Effector CD4-positive, alpha-beta T cell (primary cell): ENCODE measurements at regions not wholly inside any gene's neighbourhood (a gene's known extent, or its start where the extent isn't known, plus 50 kb on each side); places are given as distances from the start of the nearest gene placed in this dataset.

Experiments used
- DNase-seq: peaks from one replicate; pipeline ENCODE4 v3.0.0-alpha.2; 2020

DNA sequence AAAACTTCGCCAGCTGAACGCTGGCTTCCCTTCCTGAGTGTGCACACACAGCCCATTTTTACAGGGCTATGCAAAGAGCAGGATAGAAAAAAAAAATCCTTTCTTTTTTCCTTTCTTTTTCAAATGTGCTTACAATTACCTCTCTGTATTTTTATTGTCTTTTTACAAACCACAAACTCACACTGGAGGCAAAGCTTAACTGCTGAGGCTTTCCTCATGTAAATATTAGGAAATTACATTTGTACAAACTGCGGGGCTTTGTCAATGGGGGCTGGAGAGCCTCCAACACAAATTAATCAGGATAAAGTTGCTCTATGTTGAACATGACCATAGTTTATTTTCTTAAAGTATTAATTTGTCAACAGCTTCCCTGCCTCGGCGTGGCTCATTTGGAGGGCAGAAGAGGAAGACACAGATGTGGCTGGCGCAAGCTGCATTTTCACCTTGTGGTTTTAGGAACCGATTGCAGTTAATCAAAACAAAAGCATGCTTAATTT lies 411.7 kb upstream of the MKI67 start:
- DNase-seq: no peak

DNA sequence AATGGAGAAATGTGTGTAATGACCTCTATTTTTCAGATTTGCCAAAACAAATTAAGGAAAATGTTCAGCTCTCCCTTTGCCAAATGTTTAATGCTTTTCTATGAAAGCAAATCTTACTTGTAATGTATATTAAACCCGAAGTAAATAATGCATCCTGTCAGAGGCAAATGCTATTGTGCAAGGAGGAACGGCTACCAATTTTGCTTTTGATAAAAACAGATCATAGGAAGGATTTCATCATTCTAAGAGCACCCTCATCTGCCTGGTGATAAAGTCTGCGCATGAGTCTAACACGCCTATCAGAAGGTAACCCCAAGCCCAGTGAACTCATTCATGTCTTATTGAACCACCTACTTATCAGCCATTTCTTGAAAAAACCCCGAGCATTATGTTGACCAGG lies 412.4 kb upstream of the MKI67 start:
- DNase-seq: no peak

DNA sequence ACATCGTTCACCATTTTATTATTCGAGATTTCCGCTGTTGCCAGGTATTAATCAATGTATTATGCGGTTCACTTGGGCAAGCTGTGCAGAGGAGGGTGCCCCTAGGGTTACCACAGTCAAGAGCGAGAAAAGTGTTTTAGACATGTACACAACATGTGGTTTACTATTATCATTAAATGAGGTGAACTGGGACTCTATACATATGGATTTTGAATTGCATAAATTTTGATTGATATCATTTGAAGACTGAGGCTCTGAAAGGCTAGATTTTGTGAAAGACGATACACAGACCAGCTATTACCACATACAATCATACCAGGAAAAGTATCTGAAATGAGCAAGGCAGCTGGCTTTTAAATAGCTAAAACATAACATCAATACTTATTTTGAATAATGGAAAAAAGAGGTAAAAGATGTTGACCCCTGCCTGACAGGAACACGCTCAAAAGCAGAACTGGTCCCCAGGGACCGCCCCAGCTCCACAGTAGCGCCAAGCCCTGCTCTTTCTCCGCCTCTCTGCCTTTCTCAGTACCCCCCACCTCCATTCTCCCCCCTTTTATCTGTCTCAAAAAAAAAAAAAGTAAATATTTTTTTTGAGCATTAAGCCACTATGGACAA lies 413.4 kb upstream of the MKI67 start:
- DNase-seq: no peak

DNA sequence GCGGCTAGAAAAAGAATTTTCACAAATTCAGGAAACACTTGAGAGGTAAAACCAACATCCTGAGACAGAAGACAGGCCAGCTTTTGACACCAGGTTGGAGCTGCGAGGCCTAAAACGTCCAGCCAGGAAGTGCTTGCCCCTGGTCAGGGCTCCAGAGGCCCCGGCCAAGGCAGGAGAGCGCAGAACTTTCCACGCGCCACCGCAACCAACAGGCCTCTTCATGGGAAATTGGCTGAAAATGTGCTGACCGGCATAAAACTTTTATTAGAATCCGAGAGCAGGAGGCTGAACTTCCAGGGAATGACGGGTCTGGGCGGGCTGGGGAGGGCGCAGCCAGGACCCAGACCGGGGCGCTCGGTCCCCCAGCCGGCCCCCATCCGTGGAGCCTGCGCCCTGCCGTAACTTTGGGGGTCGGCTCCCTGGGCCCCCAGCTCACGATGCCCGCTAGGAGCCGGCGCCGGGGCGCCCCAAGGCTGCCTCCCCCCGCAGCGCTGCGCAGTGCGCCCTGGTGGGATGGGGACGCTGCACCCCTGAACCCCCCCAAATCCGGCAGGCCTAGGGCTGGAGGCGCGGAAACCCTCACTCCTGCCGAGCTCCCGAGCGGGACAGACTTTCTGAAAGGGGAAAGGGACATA lies 414.0 kb upstream of the MKI67 start:
- DNase-seq: no peak

DNA sequence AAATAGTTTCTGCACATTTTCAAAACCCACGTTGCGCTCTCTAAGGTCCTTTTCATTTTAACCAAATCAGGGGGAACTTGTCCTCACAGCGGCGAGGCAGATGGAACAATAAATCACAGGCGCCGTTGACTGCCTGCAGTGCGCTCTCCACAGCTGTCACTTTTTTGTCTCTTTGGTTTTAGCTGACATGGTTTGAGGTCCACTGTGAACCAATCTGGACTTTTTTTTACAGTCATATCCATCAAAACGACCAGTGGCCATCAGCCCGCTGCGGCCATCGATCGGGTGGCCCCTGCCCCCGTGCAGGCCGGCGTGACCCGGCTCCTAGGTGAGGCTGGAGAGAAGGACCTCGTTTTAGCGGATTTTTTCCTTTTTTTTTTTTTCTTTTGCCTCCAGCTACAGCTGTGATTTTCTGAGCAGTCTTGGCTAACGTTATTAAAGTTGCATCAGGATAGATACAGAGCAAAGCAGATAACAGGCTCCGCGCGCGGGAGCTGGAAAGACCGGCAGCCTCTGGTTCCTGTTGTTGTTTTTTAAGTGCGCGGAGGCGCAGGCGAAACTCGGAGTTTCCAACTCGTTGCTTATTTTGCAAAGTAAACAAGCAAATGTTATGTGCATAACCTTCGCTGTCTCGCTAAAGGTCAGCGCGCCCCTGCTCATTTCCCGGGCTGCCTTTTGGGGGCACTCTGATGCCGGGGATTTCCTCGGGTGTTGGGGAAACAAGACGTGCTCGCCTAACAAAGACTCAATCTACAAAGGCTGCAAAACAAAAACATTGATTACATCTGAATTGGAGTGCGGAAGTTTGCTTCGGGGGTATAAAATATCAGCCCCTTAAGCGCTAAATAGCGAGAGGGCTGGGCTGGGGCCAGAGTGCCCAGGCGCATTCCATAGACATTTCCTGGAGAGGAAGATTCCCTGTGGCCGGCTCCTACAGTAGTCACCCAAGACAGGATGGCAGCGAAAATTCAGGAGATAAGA lies 414.8 kb upstream of the MKI67 start:
- no peak for DNase-seq

DNA sequence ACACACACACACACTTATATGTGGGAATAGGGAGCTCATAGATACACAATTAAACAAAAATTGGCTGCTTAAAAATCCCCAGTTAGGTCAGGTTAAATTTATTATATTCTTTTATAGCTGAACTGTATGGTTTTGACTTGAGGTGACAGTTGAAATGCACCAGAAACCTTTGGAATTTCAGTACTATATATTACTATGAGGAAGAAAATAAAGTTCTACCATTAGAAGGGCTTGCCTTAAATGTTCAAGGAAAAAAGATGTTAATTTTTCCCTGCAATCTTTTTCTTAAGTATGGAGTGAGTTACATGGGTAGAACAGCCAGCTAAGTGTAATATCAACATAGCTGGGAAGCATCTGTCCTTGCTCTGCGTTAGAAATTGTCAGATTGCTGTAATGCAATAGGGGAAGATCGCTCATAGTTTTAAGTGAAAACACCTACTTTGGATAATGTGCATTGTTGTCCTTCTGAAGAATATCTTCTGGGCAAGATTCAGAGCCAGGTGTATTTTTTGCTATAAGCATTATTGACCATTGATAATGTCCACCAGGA lies 415.8 kb upstream of the MKI67 start:
- DNase-seq: no peak

DNA sequence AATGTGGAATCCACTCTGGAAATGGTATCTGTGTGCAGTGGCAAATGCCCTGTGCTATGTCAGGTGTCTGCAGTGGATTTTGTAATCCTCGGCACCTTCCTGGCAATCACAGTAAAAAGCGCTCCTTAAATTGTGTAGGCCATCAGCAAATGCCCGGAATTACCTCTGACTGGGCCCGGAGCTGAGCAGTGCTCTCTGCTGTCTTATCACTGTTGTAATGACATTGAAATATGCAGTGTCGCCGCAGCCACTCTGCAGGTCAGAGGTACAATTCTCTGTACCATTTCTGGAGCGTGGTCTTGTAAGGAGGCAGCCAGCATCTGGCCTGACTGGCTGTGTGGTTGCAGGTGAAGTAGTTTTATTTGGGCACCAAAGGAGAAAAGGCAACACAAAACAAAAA lies 416.4 kb upstream of the MKI67 start:
- DNase-seq: no peak

DNA sequence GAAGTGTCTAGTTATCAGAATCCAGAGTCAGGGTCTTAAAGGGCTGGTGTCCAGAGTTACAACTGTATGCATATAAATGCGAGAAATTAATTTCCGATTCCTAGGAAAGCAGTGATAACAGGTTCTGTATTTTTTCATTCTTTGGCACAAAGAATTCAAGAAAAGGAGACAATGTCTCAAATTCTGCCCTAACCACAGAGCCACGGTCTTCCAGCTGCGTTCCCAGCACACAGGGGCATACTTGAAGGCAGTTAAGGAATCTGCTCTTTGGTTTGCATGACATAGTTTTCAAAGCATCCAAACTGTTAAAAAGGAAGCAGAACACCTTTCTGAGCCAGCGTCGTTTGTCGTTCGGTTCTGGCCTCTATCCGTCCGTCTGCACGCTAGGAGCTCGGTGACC lies 416.9 kb upstream of the MKI67 start:
- DNase-seq: no peak

DNA sequence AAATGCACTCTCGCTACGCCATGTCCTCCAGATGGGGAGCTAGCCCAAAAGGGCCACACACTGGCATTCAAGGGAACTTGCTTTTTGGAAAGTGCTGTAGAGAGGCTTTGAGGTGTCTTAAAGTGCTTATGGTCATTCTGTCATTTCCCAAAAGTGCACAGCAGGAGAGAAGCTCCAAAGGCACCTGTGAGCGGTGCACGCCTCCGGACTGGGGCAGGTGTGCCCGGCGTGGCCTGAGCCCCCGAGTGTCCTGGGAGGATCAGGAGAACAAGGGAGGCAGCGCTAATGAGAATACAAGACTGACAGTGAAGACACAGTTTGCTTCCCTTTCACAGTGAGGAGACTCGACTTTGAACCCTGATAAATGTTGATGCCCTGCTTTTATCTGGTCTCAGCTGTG lies 419.0 kb upstream of the MKI67 start:
- DNase-seq: no peak

DNA sequence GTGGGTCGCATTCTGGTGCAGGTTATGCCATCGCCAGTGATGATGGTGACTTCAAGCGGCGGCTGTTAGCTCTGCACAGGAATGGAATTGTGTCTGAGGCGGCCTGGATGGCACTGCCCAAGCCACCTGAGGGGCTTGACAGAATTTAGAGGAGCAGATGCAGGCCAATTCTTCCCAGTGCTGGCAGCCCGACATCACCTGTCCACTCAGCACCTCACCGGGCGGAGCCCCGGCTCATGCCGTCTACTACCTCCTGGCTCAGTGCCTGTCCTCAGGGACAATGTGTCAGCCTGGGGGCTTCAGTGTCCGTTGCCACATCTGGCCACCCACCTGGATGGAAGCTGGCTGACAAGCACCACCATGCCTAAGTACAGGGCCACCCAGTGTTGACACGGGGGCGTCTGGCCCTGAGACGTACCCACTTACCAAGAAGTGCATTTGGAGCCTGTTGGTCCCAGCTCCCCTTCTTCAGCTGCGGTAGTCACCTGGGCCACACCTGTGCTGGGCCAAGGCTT lies 420.5 kb upstream of the MKI67 start:
- no peak for DNase-seq

DNA sequence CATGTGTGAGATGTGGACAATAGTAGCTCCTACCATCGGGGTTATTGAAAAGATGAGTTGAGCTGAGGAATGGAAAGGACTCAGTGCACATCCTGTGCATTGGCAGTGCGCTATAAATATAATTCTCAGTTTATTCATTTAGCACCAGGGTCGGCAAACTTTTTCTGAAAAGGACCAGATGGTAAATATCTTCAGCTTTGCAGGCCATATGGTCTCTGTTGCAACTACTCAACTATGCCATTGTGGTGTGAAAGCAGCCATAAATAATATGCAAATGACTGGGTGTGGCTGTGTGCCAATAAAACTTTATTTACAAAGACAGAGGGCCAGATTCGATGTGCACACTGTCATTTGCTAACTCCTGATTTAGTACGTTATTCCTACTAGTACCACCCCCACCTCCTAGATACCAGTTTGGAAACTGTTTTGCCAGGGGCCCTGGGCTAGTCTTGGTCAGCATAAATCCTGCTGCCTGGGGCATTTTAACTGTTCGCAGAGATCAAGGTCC lies 422.9 kb upstream of the MKI67 start:
- no peak for DNase-seq

DNA sequence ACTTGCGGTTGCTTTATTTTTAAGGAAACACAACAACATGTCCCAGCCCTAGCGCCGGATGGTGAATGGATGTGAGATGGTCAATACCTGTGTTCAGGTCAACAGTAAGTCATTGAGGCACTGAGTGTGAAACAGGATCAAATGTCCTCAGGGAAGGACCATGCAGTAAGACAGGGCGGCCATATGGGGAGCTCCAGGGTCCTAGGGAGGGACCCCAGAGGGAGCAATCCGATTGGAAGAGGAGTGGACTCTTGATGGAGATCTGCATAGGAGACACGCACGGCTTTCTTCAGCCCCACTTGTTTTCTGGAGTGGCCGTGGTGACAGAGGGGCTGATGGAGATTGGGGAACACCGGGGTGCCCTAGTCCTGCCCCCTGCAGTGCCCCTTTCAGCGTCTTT lies 423.8 kb upstream of the MKI67 start:
- no peak for DNase-seq

DNA sequence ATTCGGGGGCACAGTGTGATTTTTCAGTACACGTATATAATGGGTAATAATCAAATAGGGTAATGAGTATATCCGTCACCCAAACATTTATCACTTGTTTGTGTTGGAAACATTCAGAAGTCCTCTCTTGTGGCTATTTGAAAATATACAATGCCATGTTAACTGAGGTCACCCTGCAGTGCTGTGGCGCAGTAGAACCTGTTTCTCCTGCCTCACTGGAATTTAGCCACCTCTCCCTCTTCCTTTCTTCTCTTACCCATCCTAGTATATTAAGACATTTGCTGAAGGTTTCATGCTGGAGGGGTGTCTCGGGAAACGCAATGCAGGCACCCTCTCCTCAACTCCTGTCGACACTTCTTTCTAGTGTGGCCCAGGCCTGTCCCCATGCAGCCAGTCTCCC lies 425.3 kb upstream of the MKI67 start:
- no peak for DNase-seq

DNA sequence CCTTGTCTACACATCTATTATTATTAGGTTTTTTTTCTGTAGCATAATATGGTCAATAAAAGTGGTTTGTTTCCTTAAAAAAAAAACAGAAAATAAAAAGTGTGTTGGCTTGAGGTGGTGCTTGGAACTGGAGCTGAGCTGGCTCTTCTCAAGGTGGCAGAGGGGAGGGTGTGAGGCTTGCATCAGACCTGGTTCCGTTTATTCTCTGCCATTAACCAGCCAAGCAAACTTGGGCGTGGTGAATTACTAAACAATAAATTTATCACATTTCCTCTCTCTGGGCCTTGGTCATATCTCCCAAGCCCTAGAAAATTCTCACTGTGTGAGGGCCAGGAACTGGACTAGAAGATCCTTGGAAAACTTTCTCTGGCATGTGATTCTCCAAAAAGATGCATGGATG lies 427.5 kb upstream of the MKI67 start:
- DNase-seq: no peak

DNA sequence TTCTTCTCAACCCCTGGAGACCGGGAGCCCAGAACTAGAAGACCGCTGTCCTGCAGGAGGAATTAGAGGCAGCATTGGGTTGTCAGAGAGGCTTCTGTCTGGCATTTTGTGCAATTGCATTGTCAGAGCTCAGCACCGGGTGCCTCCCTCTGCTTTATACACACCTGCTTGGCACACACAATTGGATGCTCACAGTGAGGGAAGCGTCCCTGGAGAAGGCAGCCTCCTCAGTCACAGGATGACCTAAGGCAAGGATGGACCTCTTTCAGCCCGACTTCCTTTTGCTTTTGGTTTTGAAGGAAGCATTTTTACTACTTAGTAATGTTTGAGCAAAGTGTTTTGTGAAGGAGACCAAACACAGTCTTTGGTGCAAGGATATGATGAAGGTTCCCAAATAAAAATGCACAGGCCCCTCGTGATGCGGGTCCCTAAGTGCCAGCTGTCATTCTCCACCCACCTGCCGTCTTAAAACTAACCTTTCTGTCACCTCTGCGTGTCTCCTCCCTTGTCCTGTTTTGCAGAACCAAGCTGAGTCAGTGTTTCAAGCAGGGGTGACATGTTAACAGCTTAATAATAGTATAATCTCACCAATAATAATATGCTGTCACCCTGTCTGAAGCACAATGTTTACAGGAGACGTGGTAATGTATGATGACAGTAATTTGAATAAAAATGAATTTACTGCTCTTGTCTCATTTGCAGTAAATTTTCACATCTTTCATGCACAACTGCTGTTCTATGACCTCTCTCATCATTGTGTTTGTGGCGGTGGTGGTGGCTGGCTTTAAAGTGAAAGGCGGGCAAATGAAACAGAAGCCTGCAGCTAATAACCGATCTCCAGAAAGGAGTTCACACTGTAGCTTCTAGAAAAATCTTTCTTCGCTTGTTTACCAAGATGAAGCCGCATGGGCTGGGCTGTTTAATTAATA lies 430.2 kb upstream of the MKI67 start:
- DNase-seq: no peak

DNA sequence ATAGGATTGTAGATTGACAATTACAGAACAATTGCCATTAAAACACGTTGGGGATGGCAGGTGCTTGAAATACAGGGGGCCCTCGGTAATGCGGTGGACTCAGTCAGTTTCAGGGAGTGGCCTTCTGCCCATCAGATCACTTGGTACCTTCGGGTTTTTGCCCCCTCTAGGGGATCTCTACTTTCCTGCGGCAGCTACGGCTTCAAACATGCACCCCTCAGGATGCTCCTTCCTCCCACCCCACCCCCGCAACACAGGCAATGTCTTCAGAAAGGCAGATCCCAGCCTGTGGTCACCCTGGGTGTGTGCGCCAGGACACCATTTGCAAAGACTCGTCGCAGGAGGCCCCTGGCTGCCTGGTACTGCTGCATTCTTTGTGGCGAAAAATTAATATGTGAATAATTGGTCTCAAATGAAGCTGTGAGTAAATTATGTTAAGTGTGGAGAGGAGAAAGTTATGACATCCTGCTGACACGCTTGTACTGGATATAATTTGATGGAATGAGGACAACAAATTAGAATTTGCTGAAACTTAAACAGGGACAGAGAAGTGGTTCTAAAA lies 431.0 kb upstream of the MKI67 start:
- DNase-seq: no peak

DNA sequence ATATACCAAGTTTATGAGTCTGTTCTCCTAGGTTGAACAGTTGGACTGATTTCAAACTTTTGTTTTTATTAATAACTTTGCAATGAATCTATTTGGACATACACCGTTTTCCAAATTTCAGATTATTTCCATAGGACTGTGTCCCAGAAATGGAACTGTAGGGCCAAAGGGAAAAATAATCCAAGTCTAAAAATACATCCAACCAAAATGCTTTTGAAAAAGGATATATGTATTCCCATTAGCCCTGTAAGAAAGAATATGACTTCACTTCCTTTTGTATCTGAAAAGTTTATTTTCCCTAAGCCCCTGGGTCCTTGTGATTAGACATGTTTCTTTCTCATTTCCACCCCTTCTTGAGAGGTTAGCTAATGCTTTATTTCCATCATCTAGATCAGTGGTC lies 434.2 kb upstream of the MKI67 start:
- DNase-seq: no peak

DNA sequence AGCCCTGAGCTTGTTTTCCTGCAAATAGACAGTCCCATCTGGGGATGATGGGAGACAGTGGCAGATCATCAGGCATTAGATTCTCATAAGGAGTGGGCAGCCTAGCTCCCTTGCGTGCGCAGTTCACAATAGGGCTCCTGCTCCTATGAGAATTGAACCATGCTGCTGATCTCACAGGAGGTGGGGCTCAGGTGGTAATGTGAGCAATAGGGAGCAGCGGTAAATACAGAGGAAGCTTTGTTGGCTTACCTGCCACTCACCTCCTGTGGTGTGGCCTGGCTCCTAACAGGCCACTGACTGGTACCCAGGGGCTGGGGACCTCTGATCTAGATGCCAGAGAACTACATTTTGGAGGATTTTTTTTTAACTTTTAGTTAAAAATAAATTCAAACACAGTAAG lies 434.8 kb upstream of the MKI67 start:
- no peak for DNase-seq

DNA sequence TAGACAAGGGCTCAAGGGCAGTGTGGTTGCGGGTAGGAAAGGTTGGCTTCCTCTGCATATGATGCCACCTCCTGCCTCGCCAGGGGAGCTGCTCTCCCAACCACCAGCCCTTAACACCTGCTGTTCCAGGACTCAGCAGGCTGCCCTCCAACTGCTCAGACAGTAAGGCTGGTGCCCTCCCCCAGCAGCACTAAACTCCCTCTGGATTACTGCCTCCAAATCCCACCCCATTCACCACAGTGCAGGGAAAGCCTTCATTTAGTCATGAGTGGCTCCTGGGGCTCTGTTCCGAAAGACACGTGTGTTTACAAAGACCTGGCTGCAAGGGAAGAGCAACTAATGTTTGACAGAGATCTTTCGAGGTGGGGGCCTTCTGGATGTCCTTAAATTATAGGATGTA lies 437.2 kb upstream of the MKI67 start:
- no peak for DNase-seq

DNA sequence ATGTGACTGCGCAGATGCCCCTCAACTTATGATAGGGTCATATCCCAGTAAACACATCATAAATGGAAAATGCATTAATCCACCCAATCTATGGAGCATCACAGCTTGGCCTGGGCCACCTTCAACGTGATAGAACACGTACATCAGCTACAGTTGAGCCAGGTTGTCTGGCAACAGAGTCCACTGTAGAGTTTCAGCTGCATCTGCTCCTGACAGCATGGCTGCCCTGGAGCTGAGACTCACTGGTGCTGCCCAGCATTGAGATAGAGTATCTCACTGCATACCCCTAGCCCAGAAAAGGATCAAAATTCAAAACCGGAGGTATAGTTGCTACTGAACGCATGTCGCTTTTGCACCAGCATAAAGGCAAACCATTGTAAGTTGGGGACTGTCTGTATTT lies 437.7 kb upstream of the MKI67 start:
- no peak for DNase-seq

DNA sequence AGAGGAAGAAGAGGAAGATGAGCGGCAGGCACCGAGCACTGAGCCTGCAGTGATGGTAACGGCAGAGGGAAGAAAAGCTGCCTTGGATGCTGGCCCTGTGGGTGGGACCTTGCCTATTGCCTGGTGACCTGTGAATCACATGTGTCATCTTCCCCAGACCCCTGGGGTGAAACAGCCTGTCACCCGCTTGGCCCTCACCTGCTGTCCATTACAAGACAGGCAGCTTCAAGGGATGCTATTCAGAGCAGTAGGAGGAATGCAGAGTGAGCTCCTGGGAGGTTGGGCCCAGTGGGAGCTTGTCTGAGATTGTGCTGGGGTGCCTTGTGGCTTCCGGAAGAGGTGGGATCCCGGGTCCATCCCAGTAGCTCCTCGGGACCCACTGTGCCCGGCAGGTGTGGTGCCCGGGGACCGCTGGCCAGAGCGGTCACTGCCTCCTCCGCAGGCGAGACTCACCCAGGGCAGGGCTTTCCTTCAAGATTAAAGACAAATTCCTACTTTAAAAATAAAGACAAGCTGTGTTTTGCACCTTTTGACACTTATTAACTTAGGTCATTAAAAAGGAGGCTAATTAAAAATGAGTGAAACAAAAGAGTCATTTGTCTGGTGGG lies 440.2 kb upstream of the MKI67 start:
- DNase-seq: no peak
